Dermis blood vessel endothelial cell (primary cell): ENCODE measurements at regions not wholly inside any gene's neighbourhood (a gene's known extent, or its start where the extent isn't known, plus 50 kb on each side); places are given as distances from the start of the nearest gene placed in this dataset.

Experiments used
- DNase-seq: peaks from one replicate; pipeline ENCODE4 v3.0.0; 2010

DNA sequence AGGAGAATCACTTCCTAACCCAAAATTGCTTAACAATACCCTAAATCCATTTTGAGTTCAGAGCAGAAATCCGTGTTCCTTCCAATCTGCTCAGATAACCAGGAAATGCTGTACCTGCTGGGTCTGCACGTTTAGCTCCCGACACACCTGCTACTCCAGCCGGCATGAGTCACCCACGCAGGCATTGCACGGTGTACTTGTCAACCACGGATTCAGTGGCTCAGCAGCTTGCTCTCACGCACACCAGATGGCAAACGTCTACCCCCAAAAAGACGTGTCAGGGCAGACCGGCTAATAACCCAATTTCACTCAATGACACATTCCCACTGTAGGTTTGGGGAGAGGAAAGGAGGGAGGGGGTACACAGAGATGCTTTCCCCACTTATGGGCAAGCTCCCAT lies 468.1 kb downstream of the SOX9 start:
- DNase-seq: no peak

DNA sequence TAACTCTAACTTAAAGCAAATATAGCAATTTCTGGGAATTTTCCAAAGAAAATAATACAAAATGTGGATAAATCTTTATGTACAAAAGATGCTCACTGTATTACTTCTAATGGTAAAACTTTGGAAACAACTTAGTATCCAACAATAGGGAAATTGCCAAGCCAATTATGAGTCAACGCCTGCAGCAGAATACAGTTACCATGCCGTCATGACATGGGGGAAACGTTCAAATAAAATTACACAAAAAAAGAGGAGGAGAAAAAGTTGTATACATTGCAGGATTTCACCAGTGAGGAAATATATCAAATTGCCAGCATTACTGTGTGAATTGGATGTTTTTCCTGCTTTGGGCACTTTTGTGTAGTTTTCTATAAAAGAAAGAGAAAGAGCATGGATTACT lies 469.6 kb downstream of the SOX9 start:
- DNase-seq: no peak

DNA sequence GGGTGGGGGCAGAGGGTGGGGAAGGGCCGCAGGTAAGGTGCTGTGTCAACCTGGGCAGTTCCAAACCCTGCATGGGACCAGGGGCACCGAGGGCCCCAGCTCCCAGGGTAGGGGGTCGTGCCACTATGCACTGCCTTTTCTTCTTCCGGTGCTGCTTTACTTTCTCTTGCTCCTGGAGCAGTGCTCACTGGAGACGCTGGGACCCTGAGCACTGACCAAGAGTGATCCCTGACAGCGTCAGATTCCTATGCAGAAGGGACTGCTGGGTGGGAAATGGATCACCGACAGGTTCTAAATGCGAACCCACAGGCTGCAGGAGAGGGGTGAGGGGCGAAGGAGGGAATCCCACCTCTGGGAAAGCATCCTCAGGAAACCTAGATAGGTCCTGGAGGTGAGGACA lies 470.1 kb downstream of the SOX9 start:
- DNase-seq: no peak

DNA sequence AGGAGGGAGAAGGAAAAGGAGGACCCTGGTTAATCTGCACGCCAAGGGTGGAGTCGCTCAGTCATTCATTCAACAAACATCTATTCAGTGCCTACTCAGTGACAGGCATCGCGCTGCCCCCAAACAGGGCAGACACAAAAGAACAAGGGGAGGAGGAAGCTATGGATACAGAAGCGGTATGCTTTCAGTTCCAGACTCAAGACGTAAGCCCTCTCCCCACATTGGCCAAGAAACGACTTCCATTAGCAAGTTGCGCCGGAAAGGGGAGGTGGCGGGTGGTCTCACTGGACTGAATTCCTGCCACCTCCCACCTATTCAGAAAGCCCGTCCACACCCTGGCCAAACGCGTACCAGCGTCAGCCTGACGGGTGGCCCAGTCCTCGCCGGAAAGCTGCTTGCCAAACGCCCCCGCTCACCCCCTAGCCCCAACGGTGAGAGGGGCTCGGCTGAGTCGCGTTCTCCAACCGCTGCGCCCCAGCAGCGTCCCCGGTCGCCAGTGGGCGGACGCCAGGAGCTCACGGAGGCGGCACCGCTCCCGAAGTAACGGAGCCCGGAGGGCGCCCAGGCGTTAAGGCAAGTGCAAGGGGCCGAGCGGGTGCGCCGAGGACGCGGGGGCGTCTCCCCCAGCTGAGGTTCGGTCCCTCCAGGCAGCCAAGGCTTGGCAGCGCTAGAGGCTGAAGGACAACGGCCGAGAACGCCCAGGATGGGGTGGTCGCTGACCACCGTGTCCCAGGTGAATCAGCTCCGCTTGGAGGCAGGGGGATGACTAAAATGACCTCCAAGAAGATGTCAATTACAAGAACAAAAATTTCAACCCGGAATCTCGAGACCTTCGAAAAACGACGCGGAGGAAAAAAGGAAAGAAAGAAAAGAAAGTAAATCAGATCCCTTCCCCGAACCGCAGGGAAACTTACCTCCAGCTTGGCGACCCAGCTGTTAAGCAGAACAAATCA lies 470.7 kb downstream of the SOX9 start:
- DNase-seq: no peak

DNA sequence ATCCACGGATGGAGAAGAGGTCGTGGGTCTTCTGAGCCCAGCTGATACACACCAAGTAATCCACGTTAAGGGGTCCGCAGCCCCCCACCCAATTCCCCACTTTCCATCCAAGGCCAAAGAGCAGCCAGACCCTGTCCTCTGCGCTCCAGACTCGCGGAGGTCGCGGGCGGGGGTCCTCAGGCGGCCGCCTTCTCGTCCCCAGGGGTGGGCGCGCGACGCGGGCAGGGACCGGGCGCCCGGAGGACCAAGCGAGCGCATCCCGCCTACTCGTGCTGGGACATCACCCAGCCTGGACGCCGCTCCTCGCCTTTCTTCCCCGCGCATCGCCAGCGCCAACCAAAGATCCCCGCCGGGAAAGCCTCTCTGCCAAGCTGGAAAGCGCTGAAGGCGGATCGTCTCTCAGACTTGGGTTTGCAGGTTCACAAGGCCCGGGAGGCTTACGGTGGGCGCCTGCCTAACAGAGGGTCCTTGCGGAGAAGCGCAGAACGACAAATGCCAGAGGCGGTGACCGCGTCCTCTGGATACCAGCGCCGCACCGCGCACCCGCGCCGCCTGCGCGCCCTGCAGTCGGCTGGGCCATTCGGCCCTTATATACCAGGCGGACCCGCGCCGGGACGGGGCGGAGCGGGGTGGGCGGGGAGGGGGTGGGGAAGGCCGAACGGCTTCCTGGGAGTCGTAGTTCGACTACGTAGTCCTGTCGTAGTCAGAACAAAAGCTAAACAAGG lies 471.6 kb downstream of the SOX9 start:
- DNase-seq: peak; percentile 42

DNA sequence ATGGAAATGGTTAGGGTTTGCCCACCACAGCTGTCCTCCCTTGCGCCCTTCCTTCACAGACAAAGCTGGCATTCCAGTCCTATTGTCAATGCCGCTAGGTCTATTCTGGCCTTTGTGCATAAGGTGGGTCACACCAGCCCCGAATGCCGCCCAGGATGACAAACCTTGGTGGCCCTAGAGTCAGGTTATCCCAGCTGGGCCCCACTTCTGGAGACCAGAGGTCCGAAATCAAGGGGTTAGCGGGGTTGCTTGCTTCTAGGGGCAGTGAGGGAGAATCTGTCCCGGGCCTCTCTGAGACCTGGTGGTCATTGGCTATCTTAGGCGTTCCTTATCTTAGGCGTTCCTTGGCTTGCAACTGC lies 472.1 kb downstream of the SOX9 start:
- DNase-seq: no peak

DNA sequence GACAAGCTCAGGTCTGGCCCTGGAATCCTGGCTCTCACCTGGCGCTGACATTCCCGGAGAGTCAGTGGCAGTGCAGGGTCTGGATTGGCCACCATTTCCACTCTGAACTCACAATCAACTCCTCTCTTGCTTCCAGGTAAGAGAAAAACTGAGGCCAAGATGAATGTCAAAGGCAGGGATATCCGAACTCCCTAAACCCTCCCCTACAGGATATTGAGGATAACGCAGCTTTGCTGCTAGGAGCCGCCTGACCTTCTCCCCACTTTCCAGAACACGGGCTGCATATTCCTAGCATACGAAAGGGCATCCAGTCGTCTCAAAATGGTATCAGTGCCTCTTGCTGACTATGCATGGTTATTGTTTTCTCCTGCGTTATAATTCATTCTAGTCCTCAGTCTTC lies 473.4 kb downstream of the SOX9 start:
- DNase-seq: no peak
